GM23338 (cell line): ENCODE measurements at regions not wholly inside any gene's neighbourhood (a gene's known extent, or its start where the extent isn't known, plus 50 kb on each side); places are given as distances from the start of the nearest gene placed in this dataset.

Source experiments
- ATAC-seq: fragments of 200-7000 bp; cut with Tn5 transposase; 3 replicates; pipeline ENCODE4 v1.9.1; 2020
- DNase-seq: peaks from one replicate; pipeline ENCODE4 v3.0.0-alpha.2; 2015; ENCODE audit warnings: low spot score
- H2AFZ ChIP-seq: fragments of 200-600 bp; sonication (generic); 2 replicates; pipeline ENCODE4 v1.8.0; 2016; ENCODE audit warnings: antibody characterized with exemption, mild to moderate bottlenecking, moderate library complexity
- H3F3A ChIP-seq: fragments of 200-600 bp; sonication (generic); replicated peaks from 2 replicates; pipeline ENCODE4 v1.8.0; 2017; ENCODE audit warnings: antibody characterized with exemption, mixed run types, low read depth
- H3K27ac ChIP-seq: fragments of 200-600 bp; sonication (generic); 2 replicates; pipeline ENCODE4 v1.6.1; 2016; ENCODE audit warnings: low read depth
- H3K27me3 ChIP-seq: fragments of 200-600 bp; sonication (generic); 2 replicates; pipeline ENCODE4 v1.8.0; 2016; ENCODE audit warnings: mild to moderate bottlenecking, mixed run types, moderate library complexity; ENCODE audit not compliant: insufficient read depth
- H3K36me3 ChIP-seq: fragments of 200-600 bp; sonication (generic); 2 replicates; pipeline ENCODE4 v1.8.0; 2016; ENCODE audit warnings: mild to moderate bottlenecking; ENCODE audit not compliant: insufficient read depth
- H3K4me1 ChIP-seq: fragments of 200-600 bp; sonication (generic); 2 replicates; pipeline ENCODE4 v1.8.0; 2016; ENCODE audit warnings: mild to moderate bottlenecking, moderate library complexity; ENCODE audit not compliant: insufficient read depth
- H3K4me2 ChIP-seq: fragments of 200-600 bp; sonication (generic); 2 replicates; pipeline ENCODE4 v1.7.1; 2017; ENCODE audit warnings: mixed run types
- H3K4me3 ChIP-seq: fragments of 200-600 bp; sonication (generic); 2 replicates; pipeline ENCODE4 v1.6.1; 2016; ENCODE audit warnings: mixed run types
- H3K79me2 ChIP-seq: fragments of 200-600 bp; sonication (generic); replicated peaks from 2 replicates; pipeline ENCODE4 v1.8.0; 2017; ENCODE audit warnings: mild to moderate bottlenecking; ENCODE audit not compliant: insufficient read depth
- H3K9me2 ChIP-seq: fragments of 200-600 bp; sonication (generic); 2 replicates; pipeline ENCODE4 v1.8.0; 2017; ENCODE audit not compliant: insufficient read depth
- H4K20me1 ChIP-seq: fragments of 200-600 bp; sonication (generic); replicated peaks from 2 replicates; pipeline ENCODE4 v1.8.0; 2017; ENCODE audit warnings: mild to moderate bottlenecking; ENCODE audit not compliant: insufficient read depth
- H3K27ac Mint-ChIP-seq: 2 replicates; pipeline ENCODE4 v1.8.0; 2020; ENCODE audit warnings: inconsistent platforms, mild to moderate bottlenecking, moderate library complexity, mixed read lengths
- H3K27me3 Mint-ChIP-seq: 3 replicates; pipeline ENCODE4 v1.8.0; 2022; ENCODE audit warnings: low read depth, mild to moderate bottlenecking, moderate library complexity, mixed read lengths, inconsistent platforms; ENCODE audit not compliant: insufficient read depth, poor library complexity
- H3K36me3 Mint-ChIP-seq: 3 replicates; pipeline ENCODE4 v1.8.0; 2021; ENCODE audit warnings: low read depth, mild to moderate bottlenecking, inconsistent platforms, moderate library complexity, mixed read lengths
- H3K4me1 Mint-ChIP-seq: 3 replicates; pipeline ENCODE4 v1.8.0; 2020; ENCODE audit warnings: mild to moderate bottlenecking, inconsistent platforms, mixed read lengths
- H3K4me3 Mint-ChIP-seq: 3 replicates; pipeline ENCODE4 v1.8.0; 2021; ENCODE audit warnings: moderate library complexity, mild to moderate bottlenecking, inconsistent platforms, mixed read lengths
- H3K9me3 Mint-ChIP-seq: 3 replicates; pipeline ENCODE4 v1.8.0; 2020; ENCODE audit warnings: moderate library complexity, mild to moderate bottlenecking, inconsistent platforms, mixed read lengths
- CREB1 ChIP-seq: fragments of 250-450 bp; sonication (Bioruptor Pico); IDR thresholded peaks from 2 replicates; pipeline ENCODE4 v1.5.0; 2020; ENCODE audit warnings: low read depth, mild to moderate bottlenecking, moderate library complexity
- EZH2 ChIP-seq: fragments of 200-600 bp; sonication (generic); IDR thresholded peaks from one replicate; pipeline ENCODE4 v1.8.0; 2017; ENCODE audit warnings: antibody characterized with exemption, mild to moderate bottlenecking, low read depth; ENCODE audit not compliant: unreplicated experiment
- EZH2phosphoT487 ChIP-seq: fragments of 200-600 bp; sonication (generic); IDR thresholded peaks from one replicate; pipeline ENCODE4 v1.8.1; 2018; ENCODE audit warnings: antibody characterized with exemption; ENCODE audit not compliant: unreplicated experiment
- JUNB ChIP-seq: IDR thresholded peaks from one replicate; pipeline ENCODE4 v1.6.1; 2016; ENCODE audit warnings: antibody characterized with exemption; ENCODE audit not compliant: unreplicated experiment
- NANOG ChIP-seq: IDR thresholded peaks from 2 replicates; pipeline ENCODE4 v1.6.1; 2016; ENCODE audit warnings: antibody characterized with exemption, borderline replicate concordance
- POLR2AphosphoS5 ChIP-seq: IDR thresholded peaks from 2 replicates; pipeline ENCODE4 v1.6.1; 2016; ENCODE audit warnings: antibody characterized with exemption, low read depth
- STAT1 ChIP-seq: IDR thresholded peaks from one replicate; pipeline ENCODE4 v1.6.1; 2016; ENCODE audit warnings: antibody characterized with exemption; ENCODE audit not compliant: unreplicated experiment
- ZNF114 ChIP-seq: fragments of 250-450 bp; sonication (Bioruptor Pico); IDR thresholded peaks from 2 replicates; pipeline ENCODE4 v1.5.0; 2020; ENCODE audit warnings: mild to moderate bottlenecking, moderate library complexity
- ZNF331 ChIP-seq: fragments of 250-450 bp; sonication (Bioruptor Pico); IDR thresholded peaks from 2 replicates; pipeline ENCODE4 v1.5.0; 2020; ENCODE audit warnings: low read depth, mild to moderate bottlenecking, moderate library complexity
- TF ChIP-seq, protein P1 (sequence below): IDR thresholded peaks from one replicate; pipeline ENCODE4 v1.6.1; 2018; ENCODE audit warnings: antibody characterized with exemption; ENCODE audit not compliant: unreplicated experiment
- TF ChIP-seq, protein P2 (sequence below): IDR thresholded peaks from 2 replicates; pipeline ENCODE4 v1.6.1; 2016; ENCODE audit warnings: antibody characterized with exemption
- TF ChIP-seq, protein P3 (sequence below), 2 experiments: fragments of 200-600 bp in 1 of 2; sonication (generic) in 1 of 2; conservative IDR thresholded peaks; 2 replicates each; pipeline versions ENCODE4 v1.5.1 to v1.6.1; 2016 to 2017; ENCODE audit warnings: antibody characterized with exemption in 2 of 2, low read depth in 2 of 2, mild to moderate bottlenecking in 2 of 2, moderate library complexity in 1 of 2
- TF ChIP-seq, protein P4 (sequence below): fragments of 250-450 bp; sonication (Bioruptor Pico); IDR thresholded peaks from 2 replicates; pipeline ENCODE4 v1.5.0; 2020; ENCODE audit warnings: mild to moderate bottlenecking, moderate library complexity

DNA sequence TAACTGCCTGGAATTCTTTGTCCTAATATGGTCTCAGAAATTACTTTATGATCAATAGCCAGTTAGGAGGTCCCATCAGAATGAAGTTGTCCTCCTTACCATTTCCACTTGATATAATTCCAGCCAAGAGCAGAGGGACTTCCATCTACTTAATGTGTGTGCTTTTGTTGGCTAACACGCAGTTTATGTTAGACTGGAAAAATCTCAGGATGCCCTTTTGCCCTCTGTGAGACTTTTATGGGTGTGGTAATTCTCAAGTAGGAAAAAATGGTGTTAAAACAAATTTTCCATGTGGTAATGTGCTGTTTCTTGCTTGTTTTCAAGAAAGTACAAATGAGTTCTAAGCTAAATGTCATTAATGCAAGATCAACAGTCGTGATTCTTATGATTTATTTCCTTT is 327.1 kb downstream of the MTRR start:
- no peaks in the 10 kb centered on the region for H3K36me3 ChIP-seq
- ATAC-seq (no peak), DNase-seq (no peak)
- peaks cover 5% of the 10 kb centered on the region; the same call in 1 of the 3 replicates for H3K9me3 Mint-ChIP-seq
- no peaks in the 10 kb centered on the region for H3K79me2 ChIP-seq
- H3K27ac Mint-ChIP-seq, result no peak overlapping the region; the same call in 1 of the 2 replicates
- no peak overlapping the region for H2AFZ ChIP-seq
- H3F3A ChIP-seq, result no peaks in the 10 kb centered on the region
- no peak overlapping the region for H3K4me2 ChIP-seq
- no peaks in the 10 kb centered on the region for H3K4me1 Mint-ChIP-seq
- peaks cover 1% of the 10 kb centered on the region for H3K27me3 Mint-ChIP-seq
- no peaks in the 10 kb centered on the region for H3K36me3 Mint-ChIP-seq
- H3K4me1 ChIP-seq, result no peaks in the 10 kb centered on the region
- no peak overlapping the region for H3K27ac ChIP-seq
- no peak for TF ChIP-seq JUNB
- no peak for TF ChIP-seq NANOG
- TF ChIP-seq, protein P1, sequence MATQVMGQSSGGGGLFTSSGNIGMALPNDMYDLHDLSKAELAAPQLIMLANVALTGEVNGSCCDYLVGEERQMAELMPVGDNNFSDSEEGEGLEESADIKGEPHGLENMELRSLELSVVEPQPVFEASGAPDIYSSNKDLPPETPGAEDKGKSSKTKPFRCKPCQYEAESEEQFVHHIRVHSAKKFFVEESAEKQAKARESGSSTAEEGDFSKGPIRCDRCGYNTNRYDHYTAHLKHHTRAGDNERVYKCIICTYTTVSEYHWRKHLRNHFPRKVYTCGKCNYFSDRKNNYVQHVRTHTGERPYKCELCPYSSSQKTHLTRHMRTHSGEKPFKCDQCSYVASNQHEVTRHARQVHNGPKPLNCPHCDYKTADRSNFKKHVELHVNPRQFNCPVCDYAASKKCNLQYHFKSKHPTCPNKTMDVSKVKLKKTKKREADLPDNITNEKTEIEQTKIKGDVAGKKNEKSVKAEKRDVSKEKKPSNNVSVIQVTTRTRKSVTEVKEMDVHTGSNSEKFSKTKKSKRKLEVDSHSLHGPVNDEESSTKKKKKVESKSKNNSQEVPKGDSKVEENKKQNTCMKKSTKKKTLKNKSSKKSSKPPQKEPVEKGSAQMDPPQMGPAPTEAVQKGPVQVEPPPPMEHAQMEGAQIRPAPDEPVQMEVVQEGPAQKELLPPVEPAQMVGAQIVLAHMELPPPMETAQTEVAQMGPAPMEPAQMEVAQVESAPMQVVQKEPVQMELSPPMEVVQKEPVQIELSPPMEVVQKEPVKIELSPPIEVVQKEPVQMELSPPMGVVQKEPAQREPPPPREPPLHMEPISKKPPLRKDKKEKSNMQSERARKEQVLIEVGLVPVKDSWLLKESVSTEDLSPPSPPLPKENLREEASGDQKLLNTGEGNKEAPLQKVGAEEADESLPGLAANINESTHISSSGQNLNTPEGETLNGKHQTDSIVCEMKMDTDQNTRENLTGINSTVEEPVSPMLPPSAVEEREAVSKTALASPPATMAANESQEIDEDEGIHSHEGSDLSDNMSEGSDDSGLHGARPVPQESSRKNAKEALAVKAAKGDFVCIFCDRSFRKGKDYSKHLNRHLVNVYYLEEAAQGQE, result no peak
- TF ChIP-seq, protein P2, sequence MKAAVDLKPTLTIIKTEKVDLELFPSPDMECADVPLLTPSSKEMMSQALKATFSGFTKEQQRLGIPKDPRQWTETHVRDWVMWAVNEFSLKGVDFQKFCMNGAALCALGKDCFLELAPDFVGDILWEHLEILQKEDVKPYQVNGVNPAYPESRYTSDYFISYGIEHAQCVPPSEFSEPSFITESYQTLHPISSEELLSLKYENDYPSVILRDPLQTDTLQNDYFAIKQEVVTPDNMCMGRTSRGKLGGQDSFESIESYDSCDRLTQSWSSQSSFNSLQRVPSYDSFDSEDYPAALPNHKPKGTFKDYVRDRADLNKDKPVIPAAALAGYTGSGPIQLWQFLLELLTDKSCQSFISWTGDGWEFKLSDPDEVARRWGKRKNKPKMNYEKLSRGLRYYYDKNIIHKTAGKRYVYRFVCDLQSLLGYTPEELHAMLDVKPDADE, result no peak
- TF ChIP-seq ZNF331 (CRISPR knock-in tag), result no peak
- no peak for TF ChIP-seq EZH2
- no peak for TF ChIP-seq POLR2AphosphoS5
- TF ChIP-seq, protein P3, sequence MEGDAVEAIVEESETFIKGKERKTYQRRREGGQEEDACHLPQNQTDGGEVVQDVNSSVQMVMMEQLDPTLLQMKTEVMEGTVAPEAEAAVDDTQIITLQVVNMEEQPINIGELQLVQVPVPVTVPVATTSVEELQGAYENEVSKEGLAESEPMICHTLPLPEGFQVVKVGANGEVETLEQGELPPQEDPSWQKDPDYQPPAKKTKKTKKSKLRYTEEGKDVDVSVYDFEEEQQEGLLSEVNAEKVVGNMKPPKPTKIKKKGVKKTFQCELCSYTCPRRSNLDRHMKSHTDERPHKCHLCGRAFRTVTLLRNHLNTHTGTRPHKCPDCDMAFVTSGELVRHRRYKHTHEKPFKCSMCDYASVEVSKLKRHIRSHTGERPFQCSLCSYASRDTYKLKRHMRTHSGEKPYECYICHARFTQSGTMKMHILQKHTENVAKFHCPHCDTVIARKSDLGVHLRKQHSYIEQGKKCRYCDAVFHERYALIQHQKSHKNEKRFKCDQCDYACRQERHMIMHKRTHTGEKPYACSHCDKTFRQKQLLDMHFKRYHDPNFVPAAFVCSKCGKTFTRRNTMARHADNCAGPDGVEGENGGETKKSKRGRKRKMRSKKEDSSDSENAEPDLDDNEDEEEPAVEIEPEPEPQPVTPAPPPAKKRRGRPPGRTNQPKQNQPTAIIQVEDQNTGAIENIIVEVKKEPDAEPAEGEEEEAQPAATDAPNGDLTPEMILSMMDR (conservative IDR thresholded peaks at IDR 0.05; ENCODE audit: low read depth in 2 of 2), result no peak
- TF ChIP-seq EZH2phosphoT487, result no peak
- no peak for TF ChIP-seq ZNF114 (CRISPR knock-in tag)
- TF ChIP-seq, protein P4, sequence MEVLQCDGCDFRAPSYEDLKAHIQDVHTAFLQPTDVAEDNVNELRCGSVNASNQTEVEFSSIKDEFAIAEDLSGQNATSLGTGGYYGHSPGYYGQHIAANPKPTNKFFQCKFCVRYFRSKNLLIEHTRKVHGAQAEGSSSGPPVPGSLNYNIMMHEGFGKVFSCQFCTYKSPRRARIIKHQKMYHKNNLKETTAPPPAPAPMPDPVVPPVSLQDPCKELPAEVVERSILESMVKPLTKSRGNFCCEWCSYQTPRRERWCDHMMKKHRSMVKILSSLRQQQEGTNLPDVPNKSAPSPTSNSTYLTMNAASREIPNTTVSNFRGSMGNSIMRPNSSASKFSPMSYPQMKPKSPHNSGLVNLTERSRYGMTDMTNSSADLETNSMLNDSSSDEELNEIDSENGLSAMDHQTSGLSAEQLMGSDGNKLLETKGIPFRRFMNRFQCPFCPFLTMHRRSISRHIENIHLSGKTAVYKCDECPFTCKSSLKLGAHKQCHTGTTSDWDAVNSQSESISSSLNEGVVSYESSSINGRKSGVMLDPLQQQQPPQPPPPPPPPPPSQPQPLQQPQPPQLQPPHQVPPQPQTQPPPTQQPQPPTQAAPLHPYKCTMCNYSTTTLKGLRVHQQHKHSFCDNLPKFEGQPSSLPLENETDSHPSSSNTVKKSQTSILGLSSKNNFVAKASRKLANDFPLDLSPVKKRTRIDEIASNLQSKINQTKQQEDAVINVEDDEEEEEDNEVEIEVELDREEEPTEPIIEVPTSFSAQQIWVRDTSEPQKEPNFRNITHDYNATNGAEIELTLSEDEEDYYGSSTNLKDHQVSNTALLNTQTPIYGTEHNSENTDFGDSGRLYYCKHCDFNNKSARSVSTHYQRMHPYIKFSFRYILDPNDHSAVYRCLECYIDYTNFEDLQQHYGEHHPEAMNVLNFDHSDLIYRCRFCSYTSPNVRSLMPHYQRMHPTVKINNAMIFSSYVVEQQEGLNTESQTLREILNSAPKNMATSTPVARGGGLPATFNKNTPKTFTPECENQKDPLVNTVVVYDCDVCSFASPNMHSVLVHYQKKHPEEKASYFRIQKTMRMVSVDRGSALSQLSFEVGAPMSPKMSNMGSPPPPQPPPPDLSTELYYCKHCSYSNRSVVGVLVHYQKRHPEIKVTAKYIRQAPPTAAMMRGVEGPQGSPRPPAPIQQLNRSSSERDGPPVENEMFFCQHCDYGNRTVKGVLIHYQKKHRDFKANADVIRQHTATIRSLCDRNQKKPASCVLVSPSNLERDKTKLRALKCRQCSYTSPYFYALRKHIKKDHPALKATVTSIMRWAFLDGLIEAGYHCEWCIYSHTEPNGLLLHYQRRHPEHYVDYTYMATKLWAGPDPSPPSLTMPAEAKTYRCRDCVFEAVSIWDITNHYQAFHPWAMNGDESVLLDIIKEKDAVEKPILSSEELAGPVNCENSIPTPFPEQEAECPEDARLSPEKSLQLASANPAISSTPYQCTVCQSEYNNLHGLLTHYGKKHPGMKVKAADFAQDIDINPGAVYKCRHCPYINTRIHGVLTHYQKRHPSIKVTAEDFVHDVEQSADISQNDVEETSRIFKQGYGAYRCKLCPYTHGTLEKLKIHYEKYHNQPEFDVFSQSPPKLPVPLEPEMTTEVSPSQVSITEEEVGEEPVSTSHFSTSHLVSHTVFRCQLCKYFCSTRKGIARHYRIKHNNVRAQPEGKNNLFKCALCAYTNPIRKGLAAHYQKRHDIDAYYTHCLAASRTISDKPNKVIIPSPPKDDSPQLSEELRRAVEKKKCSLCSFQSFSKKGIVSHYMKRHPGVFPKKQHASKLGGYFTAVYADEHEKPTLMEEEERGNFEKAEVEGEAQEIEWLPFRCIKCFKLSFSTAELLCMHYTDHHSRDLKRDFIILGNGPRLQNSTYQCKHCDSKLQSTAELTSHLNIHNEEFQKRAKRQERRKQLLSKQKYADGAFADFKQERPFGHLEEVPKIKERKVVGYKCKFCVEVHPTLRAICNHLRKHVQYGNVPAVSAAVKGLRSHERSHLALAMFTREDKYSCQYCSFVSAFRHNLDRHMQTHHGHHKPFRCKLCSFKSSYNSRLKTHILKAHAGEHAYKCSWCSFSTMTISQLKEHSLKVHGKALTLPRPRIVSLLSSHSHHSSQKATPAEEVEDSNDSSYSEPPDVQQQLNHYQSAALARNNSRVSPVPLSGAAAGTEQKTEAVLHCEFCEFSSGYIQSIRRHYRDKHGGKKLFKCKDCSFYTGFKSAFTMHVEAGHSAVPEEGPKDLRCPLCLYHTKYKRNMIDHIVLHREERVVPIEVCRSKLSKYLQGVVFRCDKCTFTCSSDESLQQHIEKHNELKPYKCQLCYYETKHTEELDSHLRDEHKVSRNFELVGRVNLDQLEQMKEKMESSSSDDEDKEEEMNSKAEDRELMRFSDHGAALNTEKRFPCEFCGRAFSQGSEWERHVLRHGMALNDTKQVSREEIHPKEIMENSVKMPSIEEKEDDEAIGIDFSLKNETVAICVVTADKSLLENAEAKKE (CRISPR knock-in tag), result no peak
- TF ChIP-seq CREB1, result no peak
- no peak for TF ChIP-seq STAT1
- no peaks in the 10 kb centered on the region for H4K20me1 ChIP-seq
- H3K27me3 ChIP-seq, result no peaks in the 10 kb centered on the region
- no peak overlapping the region for H3K4me3 Mint-ChIP-seq
- H3K9me2 ChIP-seq, result peaks cover 7% of the 10 kb centered on the region; the same call in 1 of the 2 replicates
- H3K4me3 ChIP-seq, result no peak overlapping the region
